GM20431 (cell line): ENCODE measurements at regions not wholly inside any gene's neighbourhood (a gene's known extent, or its start where the extent isn't known, plus 50 kb on each side); places are given as distances from the start of the nearest gene placed in this dataset.

Experiments used
- in situ Hi-C: fragments of 300-500 bp; cut with MseI, MboI; formaldehyde crosslinking; loops from one replicate; pipeline ENCODE4 v1.15.0; 2020; ENCODE audit warnings: low sequenced_read_pairs; ENCODE audit not compliant: unreplicated experiment

DNA sequence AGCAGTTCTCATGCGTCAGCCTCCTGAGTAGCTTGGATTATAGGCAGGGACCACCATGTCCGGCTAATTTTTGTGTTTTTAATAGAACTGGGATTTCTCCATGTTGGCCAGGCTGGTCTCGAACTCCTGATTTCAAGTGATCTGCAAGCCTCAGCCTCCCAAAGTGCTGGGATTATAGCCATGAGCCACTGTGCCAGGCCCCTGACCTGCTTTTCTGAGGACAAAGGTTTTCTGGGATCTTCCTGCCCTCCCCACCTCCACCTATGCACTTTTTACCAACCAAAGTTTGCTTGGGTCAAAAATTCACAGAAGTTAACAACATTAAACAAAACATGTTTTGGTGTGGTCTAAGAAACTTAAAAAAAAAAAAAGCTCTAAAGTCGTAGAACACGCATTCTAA is 259.9 kb downstream of the HAUS1 start:
- in situ Hi-C loops, result no loop called here

DNA sequence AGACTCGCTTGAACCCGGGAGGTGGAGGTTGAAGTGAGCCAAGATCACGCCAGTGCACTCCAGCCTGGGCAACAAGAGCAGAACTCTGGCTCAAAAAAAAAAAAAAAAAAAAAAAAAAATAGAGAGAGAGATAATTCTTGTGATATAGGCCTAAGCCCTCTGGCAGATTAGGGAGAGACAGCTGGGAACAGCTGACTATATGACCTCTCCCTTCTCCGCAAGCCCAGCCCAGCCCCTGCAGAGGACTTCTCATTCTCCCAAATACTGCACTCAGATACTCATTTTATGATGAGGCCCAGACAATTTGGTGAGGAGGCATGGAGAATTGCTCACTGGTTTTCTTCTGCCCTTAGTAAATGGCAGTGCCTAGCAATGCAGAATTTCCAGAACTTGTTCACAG is 262.0 kb downstream of the HAUS1 start:
- in situ Hi-C loops, result no loop called here

DNA sequence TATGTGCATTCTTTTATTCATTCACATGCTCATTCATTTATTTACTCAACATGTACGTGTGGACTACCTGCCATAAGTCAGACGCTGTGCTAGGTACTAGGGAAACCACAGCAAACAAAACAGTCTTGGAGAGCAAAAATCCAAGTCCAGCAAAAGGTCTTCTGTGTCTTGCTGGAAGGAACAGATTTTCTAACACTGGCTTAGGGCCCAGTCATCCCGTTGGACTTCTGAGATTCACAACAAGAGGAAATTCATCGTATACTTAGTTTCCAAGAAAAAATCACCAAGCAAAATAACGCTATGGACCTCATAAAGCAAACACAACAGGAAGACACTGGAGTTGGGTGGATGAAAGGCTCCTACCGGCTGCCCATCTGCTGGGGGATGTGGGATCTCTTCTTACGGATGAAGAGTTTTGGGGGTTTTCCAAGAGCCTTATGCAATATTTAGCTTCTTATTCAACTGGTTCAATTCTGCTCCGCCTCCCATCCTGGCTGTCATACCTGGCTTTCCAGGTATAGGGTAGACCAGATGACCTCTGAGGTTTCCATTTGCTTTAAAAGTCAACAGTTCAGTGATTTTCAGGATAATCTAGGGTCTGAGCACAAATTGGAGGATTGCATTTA is 262.7 kb downstream of the HAUS1 start:
- in situ Hi-C loops, result no loop called here

DNA sequence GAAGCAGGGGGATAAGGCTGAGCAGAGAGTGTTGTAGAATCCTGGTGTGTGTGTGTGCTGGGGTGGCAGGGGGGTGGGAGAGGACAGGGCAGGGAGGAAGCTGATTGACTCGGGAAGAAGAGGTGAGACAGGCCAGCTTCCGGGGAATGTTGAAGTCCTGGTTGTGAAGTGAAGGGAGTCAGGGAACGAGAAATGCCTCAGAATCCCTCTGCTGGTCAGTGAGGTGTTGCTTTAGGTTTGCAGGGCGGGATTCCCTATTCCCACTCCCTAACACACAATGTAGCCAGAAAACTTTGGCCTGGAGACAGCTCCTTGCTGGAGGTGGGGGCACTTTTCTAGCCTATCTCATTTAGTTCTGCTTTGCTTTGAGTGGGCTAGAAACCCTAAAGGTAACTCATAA is 265.1 kb downstream of the HAUS1 start:
- in situ Hi-C loops, result no loop called here

DNA sequence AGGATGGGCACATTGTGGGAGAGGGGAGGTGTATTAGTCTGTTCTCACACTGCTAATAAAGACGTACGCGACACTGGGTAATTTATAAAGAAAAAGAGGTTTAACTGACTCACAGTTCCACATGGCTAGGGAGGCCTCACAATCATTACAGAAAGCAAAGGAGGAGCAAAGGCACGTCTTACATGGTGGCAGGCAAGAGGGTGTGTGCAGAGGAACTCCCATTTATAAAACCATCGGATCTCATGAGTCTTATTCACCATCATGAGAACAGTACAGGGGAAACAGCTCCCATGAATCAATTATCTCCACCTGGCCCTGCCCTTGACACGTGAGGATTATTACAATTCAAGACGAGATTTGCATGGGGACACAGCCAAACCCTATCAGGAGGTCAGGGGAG is 266.7 kb downstream of the HAUS1 start:
- in situ Hi-C loops, result no loop called here

DNA sequence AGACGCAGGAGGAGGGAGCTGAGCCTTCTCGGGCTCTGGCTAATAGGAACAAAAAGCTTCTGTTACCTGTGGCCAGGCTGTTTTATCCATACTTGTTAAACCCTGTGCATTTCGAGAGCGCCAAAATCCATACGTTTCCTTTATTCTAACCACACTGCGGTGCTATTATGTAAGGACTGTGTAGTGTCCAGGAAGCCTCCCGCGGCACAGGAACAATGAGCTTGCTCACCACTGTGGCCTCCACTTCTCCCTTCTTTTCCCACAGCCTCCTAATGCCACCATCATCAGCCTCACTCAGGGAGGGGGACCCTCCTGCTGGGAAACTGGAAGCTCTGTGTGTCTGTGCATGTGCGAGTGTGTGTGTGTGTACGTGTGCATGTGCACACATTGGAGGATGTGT is 268.5 kb downstream of the HAUS1 start:
- in situ Hi-C loops, result no loop called here

DNA sequence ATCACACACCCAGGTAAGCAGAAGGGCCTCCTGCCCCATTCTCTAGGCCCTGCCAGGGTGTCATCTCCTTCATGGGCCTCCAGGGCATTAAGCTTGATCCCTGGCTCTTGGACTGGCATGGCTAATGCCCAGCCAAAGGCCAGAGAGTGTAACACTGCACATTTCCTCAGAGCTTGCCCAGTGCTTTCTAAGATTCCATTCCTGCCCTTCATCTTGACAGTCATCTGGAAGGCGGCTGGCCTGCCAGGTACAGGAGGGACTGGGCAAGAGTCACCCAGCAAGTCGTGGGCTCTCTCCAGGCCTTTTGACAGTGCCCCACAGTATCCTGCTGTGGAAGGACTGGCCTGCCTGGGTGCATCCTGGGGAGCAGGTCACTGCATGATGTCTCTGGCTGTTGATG is 268.9 kb downstream of the HAUS1 start:
- in situ Hi-C loops, result no loop called here

DNA sequence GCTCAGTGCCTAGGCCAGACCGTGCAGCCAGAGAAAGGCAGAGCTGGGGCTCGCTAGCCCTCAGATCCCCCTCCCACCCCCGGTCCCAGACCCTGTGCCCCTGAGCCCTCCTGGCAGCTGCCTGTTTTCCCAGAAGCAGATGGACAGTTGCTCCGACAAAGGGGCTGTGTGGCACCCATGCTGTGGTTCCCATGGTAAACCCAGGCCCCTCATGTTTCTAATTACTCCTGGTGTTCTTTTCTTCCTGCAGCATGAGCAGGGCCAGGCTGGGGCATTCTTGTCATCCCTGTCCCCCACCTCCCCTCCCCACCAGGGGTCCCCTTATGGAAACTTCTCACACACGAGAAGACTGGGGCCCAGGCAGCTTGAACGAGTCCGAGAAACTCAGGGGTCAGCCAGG is 269.6 kb downstream of the HAUS1 start:
- in situ Hi-C loops, result no loop called here

DNA sequence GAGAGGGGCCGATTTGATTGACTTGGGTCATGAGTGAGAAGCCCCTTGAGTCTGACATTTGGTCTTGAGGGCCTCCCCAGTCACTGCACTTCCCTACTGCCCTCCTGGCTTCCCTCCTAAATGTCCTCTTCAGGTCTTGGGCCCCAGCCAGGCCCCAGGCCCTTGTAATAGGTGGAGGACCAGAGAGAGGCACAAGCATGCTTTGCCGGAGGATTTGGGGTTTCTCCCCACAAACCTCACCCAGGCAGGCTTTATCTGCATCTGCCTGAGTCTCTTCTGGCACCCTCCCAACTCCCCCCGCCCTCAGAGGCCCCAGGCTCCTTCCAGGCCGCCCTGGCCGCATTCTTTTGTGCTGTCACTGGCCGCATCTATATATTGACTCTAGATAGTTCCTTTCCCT is 270.7 kb downstream of the HAUS1 start:
- in situ Hi-C loops, result no loop called here

DNA sequence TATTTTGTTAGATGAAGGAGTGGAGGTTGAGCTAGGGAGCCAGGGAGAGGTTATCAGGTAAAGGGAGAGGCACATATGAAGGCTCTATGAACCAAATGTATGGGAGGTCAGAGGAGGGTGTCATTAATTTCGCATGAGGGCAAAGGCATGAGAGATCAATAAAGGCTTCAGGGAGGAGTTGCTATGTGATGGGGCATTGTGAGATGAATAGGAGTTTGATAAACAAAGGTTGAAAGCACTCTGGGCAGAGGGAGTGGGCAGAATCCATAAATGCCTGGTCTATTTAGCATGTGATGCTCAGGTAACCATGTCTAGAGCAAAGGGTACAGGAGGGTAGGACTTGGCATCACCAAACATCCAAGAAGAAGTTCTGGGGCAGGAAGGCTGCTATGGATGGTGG is 273.4 kb downstream of the HAUS1 start:
- in situ Hi-C loops, result no loop called here

DNA sequence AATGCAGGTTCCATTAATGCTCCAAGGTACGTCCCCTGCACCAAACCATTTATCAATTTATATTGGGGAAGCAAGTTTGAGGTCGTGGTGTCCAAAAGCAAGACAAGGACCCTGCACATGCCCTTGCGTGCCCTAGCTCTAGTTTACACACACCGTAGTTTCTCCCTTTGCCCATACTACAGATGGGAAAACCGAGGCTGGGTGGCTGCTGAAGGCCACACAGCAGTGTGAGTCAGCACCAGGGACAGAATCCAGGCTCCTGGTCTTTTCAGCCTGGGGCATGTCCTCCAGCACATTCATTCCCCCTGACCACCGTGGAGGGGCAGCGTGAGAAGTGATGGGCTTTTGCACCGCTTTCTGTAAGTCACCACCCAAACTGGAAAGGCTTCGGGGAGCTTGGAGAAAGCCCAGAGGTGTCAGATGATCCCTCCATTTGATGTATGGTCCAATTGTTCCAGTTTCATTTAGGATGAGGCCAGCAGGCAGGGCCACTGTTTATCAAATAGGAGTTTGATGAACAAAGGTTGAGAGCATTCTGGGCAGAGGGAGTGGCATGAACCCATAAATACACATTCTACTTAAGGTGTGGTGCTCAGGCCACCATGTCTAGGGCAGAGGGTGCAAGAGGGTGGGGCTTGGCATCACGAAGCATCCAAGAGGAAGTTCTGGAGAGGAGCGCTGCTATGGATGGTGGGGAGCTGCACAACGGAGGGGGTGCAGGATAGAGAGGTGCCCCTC is 274.1 kb downstream of the HAUS1 start:
- in situ Hi-C loops, result no loop called here

DNA sequence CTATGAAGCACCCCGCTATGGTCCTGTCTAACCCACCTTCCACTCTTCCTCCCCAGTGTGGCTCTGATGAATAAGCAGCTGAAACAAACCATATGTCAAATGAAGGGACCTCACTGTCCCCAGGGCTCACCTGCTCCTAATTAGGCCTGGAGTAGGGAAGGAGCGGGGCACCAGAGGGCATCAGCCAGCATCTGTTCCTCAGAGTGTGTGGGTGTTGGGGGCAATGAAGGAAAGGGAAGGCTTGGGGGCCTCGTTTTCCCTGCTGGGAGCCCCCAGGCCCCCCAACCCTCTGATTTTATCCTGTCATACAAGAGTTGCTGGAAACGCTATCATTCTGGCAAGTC is 274.7 kb downstream of the HAUS1 start:
- in situ Hi-C loops, result no loop called here

DNA sequence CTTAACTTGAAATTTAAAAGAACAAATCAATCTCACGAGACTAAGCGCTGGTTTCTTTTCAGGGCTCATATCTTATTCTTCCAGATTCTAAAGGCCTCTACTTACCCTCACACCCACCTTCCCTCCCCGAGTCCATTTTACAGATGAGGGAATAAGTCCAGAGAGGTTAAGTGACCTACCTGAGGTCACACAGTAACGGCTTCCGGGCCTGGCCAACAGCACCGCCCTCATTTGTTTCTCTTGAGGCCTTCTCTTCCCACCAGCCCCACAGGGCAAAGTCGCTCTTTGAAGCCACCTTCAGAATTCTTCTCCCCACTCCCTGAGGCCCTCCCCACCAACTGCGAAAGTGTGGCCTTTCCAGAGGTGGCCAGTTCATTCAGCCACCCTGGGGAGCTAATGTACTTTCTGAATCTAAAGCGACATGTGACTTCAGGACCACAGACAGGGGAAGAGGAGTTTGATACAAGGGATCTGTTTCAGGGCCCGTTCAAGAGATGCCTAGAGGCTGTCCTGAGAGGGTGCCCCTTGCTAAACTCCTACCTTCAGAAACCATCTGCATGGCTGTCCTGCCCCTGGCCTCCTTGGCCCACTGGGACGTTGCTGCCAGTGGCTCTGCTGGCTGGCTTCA is 275.3 kb downstream of the HAUS1 start:
- in situ Hi-C loops, result no loop called here

DNA sequence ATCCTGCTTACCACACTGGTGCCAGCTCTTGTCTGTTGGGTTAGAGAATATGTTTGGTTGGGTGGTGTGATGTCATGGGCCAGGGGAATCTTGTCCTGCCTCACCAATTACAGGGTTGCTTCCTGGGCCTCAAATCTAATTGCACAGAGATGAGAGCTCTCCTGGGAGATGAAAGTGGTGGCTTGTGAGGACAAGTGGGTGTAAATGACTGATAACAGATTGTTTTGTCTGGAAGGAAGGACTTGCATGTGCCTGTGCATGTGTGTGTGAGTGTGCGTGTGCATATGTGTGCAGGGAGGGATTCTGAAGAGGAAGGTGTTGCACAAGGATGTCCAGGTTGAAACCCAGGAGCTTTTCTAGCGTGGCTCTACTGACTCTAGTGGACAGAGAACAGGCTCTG is 271.9 kb downstream of the LOXHD1 start:
- in situ Hi-C loops, result no loop called here

DNA sequence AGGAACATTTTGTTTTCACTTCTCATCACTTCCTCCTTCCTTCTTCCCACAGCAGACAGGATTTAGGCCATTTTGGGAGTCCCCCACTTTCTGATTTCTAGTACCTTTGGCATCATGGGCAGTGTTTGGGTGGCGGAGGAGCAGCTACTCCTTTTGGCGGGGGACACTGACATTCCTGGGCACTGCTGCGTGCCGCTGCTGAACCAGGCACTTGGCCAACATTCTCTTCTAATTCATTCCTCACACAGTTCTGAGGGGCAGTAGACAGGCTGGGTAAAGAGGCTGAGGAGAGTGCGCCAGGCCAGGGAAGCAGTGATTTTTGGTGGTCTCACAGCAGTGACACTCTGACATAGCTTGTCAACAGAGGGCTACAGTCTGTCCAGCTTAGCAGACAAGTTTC is 270.2 kb downstream of the LOXHD1 start:
- in situ Hi-C loops, result no loop called here

DNA sequence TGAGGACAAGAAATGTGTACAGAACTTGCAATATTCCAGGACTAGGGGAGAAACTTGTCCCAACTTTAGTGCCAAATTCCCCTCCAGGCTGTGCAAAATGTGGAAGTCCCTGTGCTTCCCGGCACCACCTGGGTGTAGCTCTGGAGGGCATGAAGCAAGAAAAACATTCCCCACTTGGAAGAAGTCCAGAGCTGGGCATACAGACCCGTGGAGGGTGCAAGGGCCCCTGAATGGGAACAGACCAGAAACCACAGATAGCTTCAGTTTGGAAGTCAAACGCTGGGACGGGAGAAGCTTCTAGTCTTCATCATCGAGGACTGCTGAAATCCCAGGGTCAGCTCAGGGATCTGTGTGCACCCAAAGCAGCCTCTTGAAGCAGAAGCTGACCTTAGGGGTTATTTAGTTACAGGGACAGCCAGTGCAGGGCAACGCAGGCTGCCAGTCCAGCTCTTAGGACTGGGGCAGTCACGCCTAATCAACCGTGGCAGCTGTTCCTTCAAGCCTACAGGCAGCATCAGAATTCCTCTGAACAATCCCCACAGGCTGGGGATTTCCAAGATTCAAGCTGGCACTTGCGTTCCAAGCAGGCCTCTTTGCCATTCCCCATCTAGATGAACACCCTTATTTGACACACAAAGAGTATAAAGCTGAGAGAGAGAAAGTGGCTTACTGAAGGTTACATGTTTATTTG is 269.4 kb downstream of the LOXHD1 start:
- in situ Hi-C loops, result no loop called here

DNA sequence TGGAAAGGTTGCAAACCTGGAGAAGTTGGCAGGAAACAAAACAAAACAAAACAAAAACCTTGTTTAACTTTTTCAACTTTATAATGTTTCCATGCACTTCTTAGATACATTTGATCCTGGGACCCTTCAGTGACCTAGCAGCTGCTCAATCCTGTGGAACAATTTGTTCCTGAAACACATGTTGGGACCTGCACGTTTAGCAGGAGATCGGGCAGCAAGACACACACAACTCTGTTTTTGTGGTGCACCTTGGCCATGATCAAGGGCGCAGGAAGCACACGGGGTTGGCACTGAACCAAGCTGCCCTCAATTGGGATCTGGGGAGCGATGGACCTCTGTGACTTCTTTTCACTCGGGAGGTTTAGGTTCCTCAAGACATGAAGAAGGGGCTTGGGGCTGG is 268.7 kb downstream of the LOXHD1 start:
- in situ Hi-C loops, result no loop called here

DNA sequence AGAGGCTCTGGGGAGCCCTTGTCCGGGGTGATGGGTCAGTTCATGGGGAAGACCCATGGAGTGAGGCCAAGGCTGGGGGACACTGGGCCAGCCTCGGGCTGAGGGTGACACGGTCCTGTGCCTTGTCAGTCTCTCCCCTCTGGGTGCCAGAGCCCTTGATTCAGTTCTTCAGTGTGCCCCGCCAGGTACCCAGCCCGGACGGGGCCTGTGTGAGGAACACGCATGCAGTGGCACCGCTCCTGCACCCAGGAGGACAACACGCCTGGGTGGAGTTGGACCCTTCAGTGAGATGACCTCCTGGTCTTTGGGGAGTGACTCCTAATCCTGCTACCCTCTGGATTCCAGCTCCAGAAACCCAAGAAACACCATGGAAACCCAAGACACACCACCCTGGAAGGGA is 264.4 kb downstream of the LOXHD1 start:
- in situ Hi-C loops, result no loop called here

DNA sequence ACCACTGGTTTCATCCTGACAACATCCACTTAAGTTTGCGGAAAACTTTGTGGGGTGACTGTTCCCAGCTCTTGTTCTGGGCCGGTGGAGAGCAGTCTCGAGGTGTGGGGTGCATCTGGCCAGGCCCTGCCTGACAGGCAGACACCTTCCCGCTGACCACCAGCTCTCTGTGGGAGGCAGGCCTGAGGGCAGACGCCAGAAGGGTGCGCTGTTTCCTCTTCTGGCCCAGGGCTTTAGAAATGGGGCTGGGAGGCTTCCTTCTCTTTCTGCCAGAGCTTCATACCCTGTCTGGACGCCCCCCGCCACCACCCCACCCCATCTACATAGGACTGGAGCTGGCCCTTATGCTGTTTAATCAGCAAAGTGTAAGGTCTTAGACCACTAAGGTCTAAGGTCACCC is 263.8 kb downstream of the LOXHD1 start:
- in situ Hi-C loops, result no loop called here

DNA sequence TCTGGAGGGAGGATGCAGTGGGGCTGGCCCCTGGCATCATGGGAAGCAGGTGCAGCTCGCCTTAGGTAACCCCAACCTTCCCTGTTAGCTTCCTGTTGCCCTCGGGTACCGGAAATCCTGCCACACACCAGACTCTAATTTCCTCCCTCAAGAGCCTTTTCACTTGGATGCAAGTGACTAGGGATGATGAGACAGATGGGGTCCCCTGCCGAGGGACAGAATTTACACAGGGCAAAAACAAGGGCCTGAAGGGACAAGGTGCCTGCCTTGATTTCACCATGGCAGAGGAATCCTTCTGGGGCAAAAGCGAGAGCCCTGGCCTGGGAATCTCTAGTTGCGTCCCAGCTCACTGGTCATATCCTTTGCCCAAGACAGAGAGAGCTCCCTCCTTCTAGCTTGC is 263.1 kb downstream of the LOXHD1 start:
- in situ Hi-C loops, result no loop called here

DNA sequence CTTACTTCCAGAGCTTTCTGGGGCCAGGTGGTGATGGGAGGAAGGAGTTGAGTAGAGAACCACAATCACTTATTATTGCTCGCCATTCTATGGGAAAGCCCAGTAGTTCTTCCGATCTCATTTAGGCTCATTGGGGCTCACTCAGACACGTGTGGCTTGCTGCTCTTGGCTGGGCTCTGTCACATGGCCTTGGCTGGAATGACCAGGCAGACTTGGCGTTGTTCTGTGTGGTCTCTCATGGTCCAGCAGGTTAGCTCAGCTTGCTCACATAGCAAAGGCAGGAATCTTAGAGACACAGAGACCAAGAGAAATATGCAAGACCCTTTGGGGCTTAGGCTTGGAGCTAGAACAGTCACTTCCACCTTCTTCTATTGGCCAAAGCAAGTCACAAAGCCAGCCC is 261.2 kb downstream of the LOXHD1 start:
- in situ Hi-C loops, result no loop called here
